T-helper 2 cell (primary cell): ENCODE measurements at regions not wholly inside any gene's neighbourhood (a gene's known extent, or its start where the extent isn't known, plus 50 kb on each side); places are given as distances from the start of the nearest gene placed in this dataset.

ENCODE experiments used
- DNase-seq, 5 experiments: peaks; one replicate each; pipeline versions ENCODE4 v3.0.0 to v3.0.0-alpha.2; 2012 to 2022

- peak in 1 of 5 experiments; percentile 37 for DNase-seq
Observed at GRCh38 chr7:22561895-22562593, 62.1 kb upstream of the STEAP1B start.

GRCh38 chr7:22561321-22561811 is 61.4 kb upstream of the STEAP1B start:
- no peak for DNase-seq

- peak in 4 of 5 experiments; percentile 22 to 70 (median 46) for DNase-seq
Observed at GRCh38 chr7:22559829-22560489, 60.0 kb upstream of the STEAP1B start.

- no peak for DNase-seq
Observed at GRCh38 chr7:22557167-22557566, 57.2 kb upstream of the STEAP1B start.

- DNase-seq, result no peak
Observed at GRCh38 chr7:22555476-22555875, 55.5 kb upstream of the STEAP1B start.

- no peak for DNase-seq
Observed at GRCh38 chr7:22554184-22554583, 54.2 kb upstream of the STEAP1B start.

GRCh38 chr7:22551768-22552513 is 52.0 kb upstream of the STEAP1B start:
- peak in 1 of 5 experiments; percentile 24 for DNase-seq

GRCh38 chr7:22550514-22551030 is 50.6 kb upstream of the STEAP1B start:
- no peak for DNase-seq

- peak in 1 of 5 experiments; percentile 15 for DNase-seq
Observed at GRCh38 chr7:22549667-22550513, 49.9 kb upstream of the STEAP1B start.
